PC-9 (cell line): ENCODE measurements at regions not wholly inside any gene's neighbourhood (a gene's known extent, or its start where the extent isn't known, plus 50 kb on each side); places are given as distances from the start of the nearest gene placed in this dataset.

ENCODE experiments used
- BruUV-seq: library from RNA; stranded (reverse); fragments of 400-500 nt; replicated peaks from 2 replicates; lab custom pipeline; 2021; lab: Mats Ljungman, UMichigan
- CTCF ChIA-PET: fragments of 300-600 bp; sonication (Branson Sonifier 250); formaldehyde crosslinking; loops from one replicate; lab custom pipeline; 2022; ENCODE audit warnings: antibody characterized with exemption; lab: Charles Lee
- POLR2A ChIA-PET: fragments of 300-600 bp; sonication (Branson Sonifier 250); formaldehyde crosslinking; loops from one replicate; lab custom pipeline; 2022; ENCODE audit warnings: antibody characterized with exemption; ENCODE audit not compliant: unreplicated experiment; lab: Charles Lee
- DNase-seq, 2 experiments: peaks; one replicate each; pipeline versions ENCODE4 v3.0.0 to v3.0.0-alpha.2; 2015 to 2022; ENCODE audit warnings: mixed read lengths in 1 of 2
- H2AFZ ChIP-seq: fragments of 200-600 bp; sonication (generic); 2 replicates; pipeline ENCODE4 v1.8.1; 2017; ENCODE audit warnings: antibody characterized with exemption
- H3F3A ChIP-seq: fragments of 200-600 bp; sonication (generic); 2 replicates; pipeline ENCODE4 v1.8.1; 2017; ENCODE audit warnings: antibody characterized with exemption, mild to moderate bottlenecking, low read depth; ENCODE audit not compliant: insufficient read depth
- H3K27ac ChIP-seq: fragments of 200-600 bp; sonication (generic); 2 replicates; pipeline ENCODE4 v1.6.1; 2016; ENCODE audit warnings: mixed run types
- H3K27me3 ChIP-seq: fragments of 200-600 bp; sonication (generic); 2 replicates; pipeline ENCODE4 v1.6.1; 2016; ENCODE audit warnings: low read depth, mixed run types; ENCODE audit not compliant: insufficient read depth
- H3K36me3 ChIP-seq: fragments of 200-600 bp; sonication (generic); 2 replicates; pipeline ENCODE4 v1.6.1; 2016; ENCODE audit warnings: low read depth, mixed run types
- H3K4me1 ChIP-seq: fragments of 200-600 bp; sonication (generic); replicated peaks from 2 replicates; pipeline ENCODE4 v1.6.1; 2016; ENCODE audit warnings: mixed run types; ENCODE audit not compliant: insufficient read depth
- H3K4me2 ChIP-seq: fragments of 200-600 bp; sonication (generic); 2 replicates; pipeline ENCODE4 v1.6.1; 2017; ENCODE audit warnings: mixed run types
- H3K4me3 ChIP-seq: fragments of 200-600 bp; sonication (generic); 2 replicates; pipeline ENCODE4 v1.6.1; 2016; ENCODE audit warnings: mixed run types
- H3K79me2 ChIP-seq: fragments of 200-600 bp; sonication (generic); 2 replicates; pipeline ENCODE4 v1.6.1; 2017; ENCODE audit warnings: low read depth, mixed run types
- H3K9me2 ChIP-seq: fragments of 200-600 bp; sonication (generic); 2 replicates; pipeline ENCODE4 v1.8.1; 2017; ENCODE audit warnings: mild to moderate bottlenecking; ENCODE audit not compliant: insufficient read depth
- H3K9me3 ChIP-seq: fragments of 200-600 bp; sonication (generic); 2 replicates; pipeline ENCODE4 v1.8.1; 2016; ENCODE audit warnings: low read depth; ENCODE audit not compliant: insufficient read depth
- H4K20me1 ChIP-seq: fragments of 200-600 bp; sonication (generic); 2 replicates; pipeline ENCODE4 v1.8.1; 2017; ENCODE audit not compliant: insufficient read depth
- EZH2 ChIP-seq: fragments of 200-600 bp; sonication (generic); IDR thresholded peaks from 2 replicates; pipeline ENCODE4 v1.8.0; 2017; ENCODE audit warnings: antibody characterized with exemption, low read depth
- intact Hi-C: fragments of 100-400 bp; cut with micrococcal nuclease; formaldehyde crosslinking; loops from one replicate; pipeline ENCODE4 v1.10.0; 2022; ENCODE audit not compliant: unreplicated experiment
- TF ChIP-seq, protein P1 (sequence below): fragments of 200-600 bp; sonication (generic); conservative IDR thresholded peaks from 2 replicates; pipeline ENCODE4 v1.6.1; 2017; ENCODE audit warnings: mixed run types, antibody characterized with exemption, mild to moderate bottlenecking, moderate library complexity

DNA sequence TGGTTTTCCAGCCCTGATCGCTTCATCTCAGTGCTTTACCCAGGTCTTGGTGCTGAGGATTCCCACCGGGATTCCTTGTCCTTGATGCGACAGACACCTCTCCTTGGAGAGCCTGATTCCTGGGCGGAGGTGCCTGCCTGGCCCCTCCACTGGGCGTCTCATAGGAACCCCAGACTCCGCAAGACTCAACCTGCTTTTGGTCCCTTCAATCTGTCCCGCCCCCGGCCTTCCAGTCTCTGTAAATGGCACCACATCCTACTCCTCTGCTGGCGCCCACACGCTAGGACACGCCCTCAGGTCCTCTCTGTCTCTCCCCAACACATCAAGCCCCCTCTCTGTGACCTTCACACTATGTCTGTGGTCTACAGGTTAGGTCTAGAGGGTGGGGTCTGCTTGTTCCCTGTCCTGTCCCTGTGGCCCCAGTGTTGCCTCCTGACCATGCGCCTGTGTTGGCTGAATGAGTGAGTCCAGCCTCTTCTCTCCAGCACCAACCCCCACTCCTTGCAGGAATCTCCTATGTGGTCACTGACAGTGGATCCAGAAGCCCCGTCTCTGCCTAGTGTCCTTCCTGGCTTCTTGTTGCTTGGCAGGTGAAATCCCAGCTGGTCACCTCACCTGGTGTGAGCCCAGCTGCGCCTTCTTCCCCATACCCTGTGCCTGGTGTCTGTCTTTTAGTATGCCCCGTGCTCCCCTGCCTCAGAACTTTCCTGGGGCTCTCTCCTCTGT is 119.7 kb upstream of the C1orf174 start:
- TF ChIP-seq EZH2, result no peak
- TF ChIP-seq, protein P1, sequence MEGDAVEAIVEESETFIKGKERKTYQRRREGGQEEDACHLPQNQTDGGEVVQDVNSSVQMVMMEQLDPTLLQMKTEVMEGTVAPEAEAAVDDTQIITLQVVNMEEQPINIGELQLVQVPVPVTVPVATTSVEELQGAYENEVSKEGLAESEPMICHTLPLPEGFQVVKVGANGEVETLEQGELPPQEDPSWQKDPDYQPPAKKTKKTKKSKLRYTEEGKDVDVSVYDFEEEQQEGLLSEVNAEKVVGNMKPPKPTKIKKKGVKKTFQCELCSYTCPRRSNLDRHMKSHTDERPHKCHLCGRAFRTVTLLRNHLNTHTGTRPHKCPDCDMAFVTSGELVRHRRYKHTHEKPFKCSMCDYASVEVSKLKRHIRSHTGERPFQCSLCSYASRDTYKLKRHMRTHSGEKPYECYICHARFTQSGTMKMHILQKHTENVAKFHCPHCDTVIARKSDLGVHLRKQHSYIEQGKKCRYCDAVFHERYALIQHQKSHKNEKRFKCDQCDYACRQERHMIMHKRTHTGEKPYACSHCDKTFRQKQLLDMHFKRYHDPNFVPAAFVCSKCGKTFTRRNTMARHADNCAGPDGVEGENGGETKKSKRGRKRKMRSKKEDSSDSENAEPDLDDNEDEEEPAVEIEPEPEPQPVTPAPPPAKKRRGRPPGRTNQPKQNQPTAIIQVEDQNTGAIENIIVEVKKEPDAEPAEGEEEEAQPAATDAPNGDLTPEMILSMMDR, result no peak
- DNase-seq, result no peak
- Histone ChIP-seq H3K4me3 (no peak overlapping the region), H3K9me3 (no peaks in the 10 kb centered on the region), H3K27me3 (peaks cover 96% of the 10 kb centered on the region), H3K4me2 (no peak overlapping the region), H4K20me1 (no peaks in the 10 kb centered on the region), H2AFZ (no peak overlapping the region), H3F3A (no peaks in the 10 kb centered on the region), H3K36me3 (no peaks in the 10 kb centered on the region), H3K27ac (no peak overlapping the region), H3K9me2 (no peaks in the 10 kb centered on the region), H3K79me2 (no peaks in the 10 kb centered on the region), H3K4me1 (no peaks in the 10 kb centered on the region)
- CTCF ChIA-PET, result no interaction called here
- POLR2A ChIA-PET, result no interaction called here
- BruUV-seq, result no TSS peak
- intact Hi-C loops, result no loop called here

DNA sequence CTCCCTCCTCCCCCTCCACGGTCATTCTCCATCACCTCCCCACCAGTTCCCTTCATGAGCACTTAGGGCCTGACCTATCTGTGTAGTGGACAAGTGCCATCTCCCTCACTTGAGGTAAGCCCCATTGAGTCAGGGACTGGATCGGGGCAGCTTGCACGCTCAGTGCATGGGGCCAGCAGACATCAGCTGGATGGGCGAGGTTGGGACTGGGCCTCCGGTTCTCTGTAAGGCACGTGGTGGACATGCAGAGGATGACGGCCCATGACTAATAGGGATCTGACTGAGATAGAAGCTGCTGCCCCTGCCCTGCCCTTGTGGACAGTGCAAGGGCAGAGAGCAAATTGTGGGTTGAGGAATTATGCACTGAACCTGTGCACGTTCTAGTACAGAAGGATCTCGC is 120.4 kb upstream of the C1orf174 start:
- no peak overlapping the region for H3K4me3 ChIP-seq
- H3K27ac ChIP-seq, result no peak overlapping the region
- no peaks in the 10 kb centered on the region for H3K9me3 ChIP-seq
- H3K4me2 ChIP-seq, result no peak overlapping the region
- BruUV-seq, result no TSS peak
- H3F3A ChIP-seq, result no peaks in the 10 kb centered on the region
- H3K4me1 ChIP-seq, result no peaks in the 10 kb centered on the region
- ChIA-PET POLR2A (no interaction called here), CTCF (no interaction called here)
- DNase-seq, result no peak
- TF ChIP-seq, protein P1, result no peak
- no peak for TF ChIP-seq EZH2
- peaks cover 94% of the 10 kb centered on the region for H3K27me3 ChIP-seq
- no peaks in the 10 kb centered on the region for H3K9me2 ChIP-seq
- H3K36me3 ChIP-seq, result no peaks in the 10 kb centered on the region
- no peaks in the 10 kb centered on the region for H4K20me1 ChIP-seq
- no peak overlapping the region for H2AFZ ChIP-seq
- no peaks in the 10 kb centered on the region for H3K79me2 ChIP-seq
- intact Hi-C loops, result no loop called here

DNA sequence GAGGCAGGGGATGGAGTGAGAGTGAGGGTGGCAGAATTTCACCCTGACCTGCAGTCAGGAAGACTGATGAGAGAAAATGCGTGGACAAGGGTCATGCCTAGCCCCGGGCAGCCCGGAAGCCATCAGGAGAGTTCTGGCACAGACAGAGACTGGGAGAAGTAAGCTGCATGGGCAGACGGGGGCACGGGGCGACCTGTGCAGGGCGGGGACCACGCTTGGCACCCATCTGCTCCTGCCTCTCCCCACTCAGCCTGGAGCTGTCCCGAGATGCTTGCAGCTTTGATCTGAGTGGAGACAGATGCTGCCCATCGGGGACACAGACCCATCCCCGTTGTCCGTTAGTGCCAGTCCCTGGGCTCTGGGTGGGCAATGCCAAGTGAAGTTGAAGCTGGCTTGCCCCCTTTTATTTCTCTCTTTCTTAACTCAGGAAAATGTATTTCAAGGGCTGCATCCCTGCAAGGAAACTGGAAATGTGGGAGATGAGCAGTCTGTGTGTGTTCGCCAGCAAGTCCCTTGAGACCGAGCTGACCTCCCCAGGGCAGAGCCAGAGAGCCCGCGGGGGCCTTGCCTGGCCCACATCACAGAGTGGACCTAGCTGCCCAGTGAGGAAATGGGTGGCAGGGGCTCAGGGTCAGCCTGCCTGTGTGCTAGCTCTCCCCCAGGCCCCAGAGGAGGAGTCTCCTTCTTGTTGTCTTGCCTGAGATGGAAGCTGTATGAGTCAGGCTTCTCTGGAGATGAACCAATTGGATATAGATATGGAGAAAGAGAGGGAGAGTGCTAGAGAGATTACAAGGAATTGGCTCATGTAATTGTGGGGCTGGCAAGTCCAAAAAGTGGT is 121.3 kb upstream of the C1orf174 start:
- POLR2A ChIA-PET, result no interaction called here
- H3K27me3 ChIP-seq, result peaks cover 94% of the 10 kb centered on the region
- H4K20me1 ChIP-seq, result no peaks in the 10 kb centered on the region
- no peaks in the 10 kb centered on the region for H3K9me2 ChIP-seq
- no peaks in the 10 kb centered on the region for H3F3A ChIP-seq
- no peak overlapping the region for H3K4me3 ChIP-seq
- TF ChIP-seq, protein P1, result no peak
- no peak for TF ChIP-seq EZH2
- H3K9me3 ChIP-seq, result no peaks in the 10 kb centered on the region
- no peaks in the 10 kb centered on the region for H3K4me1 ChIP-seq
- CTCF ChIA-PET, result no interaction called here
- DNase-seq, result no peak
- no peak overlapping the region for H3K4me2 ChIP-seq
- H3K79me2 ChIP-seq, result no peaks in the 10 kb centered on the region
- no peak overlapping the region for H3K27ac ChIP-seq
- no peak overlapping the region for H2AFZ ChIP-seq
- no TSS peak for BruUV-seq
- H3K36me3 ChIP-seq, result no peaks in the 10 kb centered on the region
- intact Hi-C loops, result no loop called here
